Keratinocyte (primary cell): ENCODE measurements at regions not wholly inside any gene's neighbourhood (a gene's known extent, or its start where the extent isn't known, plus 50 kb on each side); places are given as distances from the start of the nearest gene placed in this dataset.

ENCODE experiments used
- DNase-seq: peaks from one replicate; pipeline ENCODE4 v3.0.0-alpha.2; 2011; ENCODE audit warnings: low read depth, missing footprints, low spot score
- FAIRE-seq: peaks from 2 replicates; lab custom pipeline; 2011; peaks lifted over from hg19 to GRCh38; lab: Jason Lieb, UNC
- H2AFZ ChIP-seq: 2 replicates; pipeline ENCODE4 v1.6.0; 2012; ENCODE audit warnings: low read length, control low read depth, inconsistent platforms; ENCODE audit not compliant: control insufficient read depth
- H3K27ac ChIP-seq: 2 replicates; pipeline ENCODE4 v1.5.1; 2011; ENCODE audit warnings: low read length; ENCODE audit not compliant: control insufficient read depth, insufficient read depth
- H3K27me3 ChIP-seq: 3 replicates; pipeline ENCODE4 v1.6.0; 2011; ENCODE audit warnings: low read length; ENCODE audit not compliant: control insufficient read depth, insufficient read depth; ENCODE audit errors: extremely low read depth
- H3K36me3 ChIP-seq, 2 experiments: 2 replicates in 1 of 2; 3 replicates in 1 of 2; pipeline ENCODE4 v1.5.1; 2011; ENCODE audit warnings: low read length in 2 of 2, mild to moderate bottlenecking in 1 of 2; ENCODE audit not compliant: control insufficient read depth in 2 of 2, insufficient read depth in 2 of 2; ENCODE audit errors: extremely low read depth in 1 of 2
- H3K4me1 ChIP-seq: 3 replicates; pipeline ENCODE4 v1.5.1; 2011; ENCODE audit warnings: low read length; ENCODE audit not compliant: control insufficient read depth, insufficient read depth; ENCODE audit errors: extremely low read depth
- H3K4me2 ChIP-seq: 3 replicates; pipeline ENCODE4 v1.6.0; 2011; ENCODE audit warnings: low read depth, low read length; ENCODE audit not compliant: control insufficient read depth, insufficient read depth; ENCODE audit errors: extremely low read depth
- H3K4me3 ChIP-seq, 3 experiments: fragments of 200-600 bp in 1 of 3; sonication (generic) in 1 of 3; 2 replicates in 2 of 3; 3 replicates in 1 of 3; pipeline ENCODE4 v1.5.1; 2011 to 2016; ENCODE audit warnings: low read length in 3 of 3, mild to moderate bottlenecking in 3 of 3, control low read depth in 2 of 3, inconsistent platforms in 1 of 3, low read depth in 1 of 3, mixed read lengths in 1 of 3, mixed run types in 1 of 3, moderate library complexity in 1 of 3; ENCODE audit not compliant: control insufficient read depth in 2 of 3, insufficient read depth in 2 of 3; ENCODE audit errors: extremely low read depth in 1 of 3
- H3K79me2 ChIP-seq: 2 replicates; pipeline ENCODE4 v1.6.0; 2012; ENCODE audit warnings: low read length; ENCODE audit not compliant: control insufficient read depth, insufficient read depth
- H3K9ac ChIP-seq: 3 replicates; pipeline ENCODE4 v1.6.0; 2011; ENCODE audit warnings: low read length; ENCODE audit not compliant: control insufficient read depth, insufficient read depth; ENCODE audit errors: extremely low read depth
- H3K9me1 ChIP-seq: 3 replicates; pipeline ENCODE4 v1.6.0; 2011; ENCODE audit warnings: low read length; ENCODE audit not compliant: control insufficient read depth, insufficient read depth; ENCODE audit errors: extremely low read depth
- H3K9me3 ChIP-seq: 2 replicates; pipeline ENCODE4 v1.5.1; 2012; ENCODE audit warnings: low read depth, low read length; ENCODE audit not compliant: control insufficient read depth
- H4K20me1 ChIP-seq: 3 replicates; pipeline ENCODE4 v1.6.0; 2011; ENCODE audit warnings: low read length; ENCODE audit not compliant: control insufficient read depth, insufficient read depth; ENCODE audit errors: extremely low read depth
- EZH2 ChIP-seq: IDR thresholded peaks from one replicate; pipeline ENCODE4 v1.6.1; 2012; ENCODE audit warnings: inconsistent platforms, mild to moderate bottlenecking, low read length, moderate library complexity
- dilution Hi-C: fragments of 300-500 bp; cut with MboI; formaldehyde crosslinking; loops from one replicate; pipeline ENCODE4 v1.7.0; 2020; ENCODE audit warnings: low sequenced_read_pairs; ENCODE audit not compliant: extremely low pct_ligation_motif_present
- TF ChIP-seq, protein P1 (sequence below), 3 experiments: IDR thresholded peaks in 1 of 3; conservative IDR thresholded peaks in 1 of 3; optimal IDR thresholded peaks in 1 of 3; 2 replicates in 2 of 3; 3 replicates in 1 of 3; pipeline versions ENCODE3 to v1.5.1; 2011; ENCODE audit warnings: low read length in 3 of 3, mild to moderate bottlenecking in 3 of 3, moderate library complexity in 2 of 3, control low read depth in 1 of 3, inconsistent platforms in 1 of 3; ENCODE audit not compliant: insufficient read depth in 2 of 3; ENCODE audit errors: extremely low read depth in 1 of 3

GRCh38 chr3:16719426-16719825, 114.2 kb upstream of the DAZL start:
- Histone ChIP-seq H2AFZ (no peak overlapping the region), H3K4me2 (no peak overlapping the region), H4K20me1 (no peaks in the 10 kb centered on the region), H3K9me3 (no peaks in the 10 kb centered on the region), H3K9ac (no peak overlapping the region), H3K79me2 (no peaks in the 10 kb centered on the region), H3K9me1 (no peaks in the 10 kb centered on the region), H3K27me3 (no peaks in the 10 kb centered on the region), H3K27ac (no peak overlapping the region), H3K4me1 (no peaks in the 10 kb centered on the region), H3K36me3 (no peaks in the 10 kb centered on the region), H3K4me3 (no peak overlapping the region)
- DNase-seq (no peak), FAIRE-seq (no peak)
- TF ChIP-seq, protein P1, sequence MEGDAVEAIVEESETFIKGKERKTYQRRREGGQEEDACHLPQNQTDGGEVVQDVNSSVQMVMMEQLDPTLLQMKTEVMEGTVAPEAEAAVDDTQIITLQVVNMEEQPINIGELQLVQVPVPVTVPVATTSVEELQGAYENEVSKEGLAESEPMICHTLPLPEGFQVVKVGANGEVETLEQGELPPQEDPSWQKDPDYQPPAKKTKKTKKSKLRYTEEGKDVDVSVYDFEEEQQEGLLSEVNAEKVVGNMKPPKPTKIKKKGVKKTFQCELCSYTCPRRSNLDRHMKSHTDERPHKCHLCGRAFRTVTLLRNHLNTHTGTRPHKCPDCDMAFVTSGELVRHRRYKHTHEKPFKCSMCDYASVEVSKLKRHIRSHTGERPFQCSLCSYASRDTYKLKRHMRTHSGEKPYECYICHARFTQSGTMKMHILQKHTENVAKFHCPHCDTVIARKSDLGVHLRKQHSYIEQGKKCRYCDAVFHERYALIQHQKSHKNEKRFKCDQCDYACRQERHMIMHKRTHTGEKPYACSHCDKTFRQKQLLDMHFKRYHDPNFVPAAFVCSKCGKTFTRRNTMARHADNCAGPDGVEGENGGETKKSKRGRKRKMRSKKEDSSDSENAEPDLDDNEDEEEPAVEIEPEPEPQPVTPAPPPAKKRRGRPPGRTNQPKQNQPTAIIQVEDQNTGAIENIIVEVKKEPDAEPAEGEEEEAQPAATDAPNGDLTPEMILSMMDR (optimal IDR thresholded peaks at IDR 0.05 in 1 of 3, IDR thresholded peaks at IDR 0.05 in 1 of 3, conservative IDR thresholded peaks at IDR 0.05 in 1 of 3; ENCODE audit: extremely low read depth in 1 of 3, insufficient read depth in 2 of 3, low read length in 3 of 3): no peak
- no peak for TF ChIP-seq EZH2
- dilution Hi-C loops: no loop called here

- FAIRE-seq (no peak), DNase-seq (no peak)
- Histone ChIP-seq H3K9ac (no peak overlapping the region), H3K27me3 (no peaks in the 10 kb centered on the region), H3K9me3 (no peaks in the 10 kb centered on the region), H3K27ac (no peak overlapping the region), H3K79me2 (no peaks in the 10 kb centered on the region), H3K9me1 (no peaks in the 10 kb centered on the region), H4K20me1 (no peaks in the 10 kb centered on the region), H2AFZ (no peak overlapping the region), H3K4me3 (no peak overlapping the region), H3K4me2 (no peak overlapping the region), H3K36me3 (no peaks in the 10 kb centered on the region), H3K4me1 (no peaks in the 10 kb centered on the region)
- dilution Hi-C loops: no loop called here
- TF ChIP-seq EZH2: no peak
- TF ChIP-seq, protein P1 (optimal IDR thresholded peaks at IDR 0.05 in 1 of 3, IDR thresholded peaks at IDR 0.05 in 1 of 3, conservative IDR thresholded peaks at IDR 0.05 in 1 of 3; ENCODE audit: extremely low read depth in 1 of 3, insufficient read depth in 2 of 3, low read length in 3 of 3): no peak
These were observed 115.2 kb upstream of the DAZL start for GRCh38 chr3:16720367-16720940.
